GM21360 (cell line): ENCODE measurements at regions not wholly inside any gene's neighbourhood (a gene's known extent, or its start where the extent isn't known, plus 50 kb on each side); places are given as distances from the start of the nearest gene placed in this dataset.
"Not testable (repeated sequence)": the region's sequence is repeated elsewhere in the genome, so short reads cannot be mapped to it uniquely, and the experiment has no call there.

Experiments
- ATAC-seq: cut with Tn5 transposase; IDR thresholded peaks from one replicate; pipeline ENCODE4 v1.9.1; 2021; ENCODE audit warnings: mild to moderate bottlenecking, moderate library complexity; ENCODE audit not compliant: unreplicated experiment

DNA sequence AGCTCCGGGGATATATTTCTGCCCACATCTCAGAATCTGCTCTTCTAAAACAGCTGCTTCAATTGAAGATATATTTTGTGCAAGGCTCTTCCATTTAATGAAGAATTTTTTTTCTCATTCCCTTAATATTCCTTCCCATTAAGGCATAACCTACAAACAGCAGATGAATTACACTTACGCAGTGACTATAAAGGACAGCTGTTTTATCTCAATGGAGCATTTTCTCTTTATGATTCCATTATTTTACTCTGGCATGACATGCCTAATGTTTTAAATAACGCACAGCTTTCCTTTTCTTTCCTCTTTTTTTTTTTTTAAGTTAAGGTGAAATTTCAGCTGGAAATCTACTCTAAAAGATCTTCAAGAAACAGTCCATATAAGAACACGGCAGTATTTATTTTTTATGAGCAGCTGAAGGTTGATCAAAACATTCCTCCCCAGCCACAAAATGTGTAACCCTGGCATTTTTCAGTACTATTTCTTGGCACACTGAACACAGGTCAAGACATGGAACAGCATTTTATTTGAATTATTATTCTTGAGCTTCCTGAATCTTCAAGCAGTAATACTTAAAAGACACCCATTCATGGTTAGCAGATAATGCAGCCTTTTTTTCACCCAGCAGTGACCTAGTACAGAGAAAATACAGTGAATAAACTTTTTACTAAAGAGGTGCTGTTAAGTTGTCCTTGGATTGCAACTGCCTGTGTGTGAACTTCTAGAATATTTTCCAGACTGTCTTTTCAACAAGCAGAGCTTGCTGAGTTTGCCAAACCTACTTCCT is 118.1 kb upstream of the FOXN3 start:
- ATAC-seq: no peak

DNA sequence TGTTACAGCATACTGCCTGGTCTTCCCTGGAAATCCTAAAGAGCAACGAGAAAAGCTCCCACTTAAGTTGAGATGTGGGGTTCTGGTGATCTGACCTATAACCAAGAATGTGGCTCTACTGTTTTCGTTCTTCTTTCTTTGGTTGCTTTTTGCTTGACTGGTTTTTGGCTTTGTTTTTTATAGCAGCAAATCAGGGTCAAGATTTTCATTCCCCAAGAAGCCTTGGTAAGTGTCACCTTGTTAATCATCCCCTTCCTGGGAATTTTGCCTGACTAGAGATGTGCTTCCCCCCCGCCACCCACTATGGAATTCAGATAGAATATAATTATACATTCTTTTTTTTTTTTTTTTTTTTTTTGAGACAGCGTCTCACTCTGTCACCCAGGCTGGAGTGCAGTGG is 116.7 kb upstream of the FOXN3 start:
- no peak for ATAC-seq

DNA sequence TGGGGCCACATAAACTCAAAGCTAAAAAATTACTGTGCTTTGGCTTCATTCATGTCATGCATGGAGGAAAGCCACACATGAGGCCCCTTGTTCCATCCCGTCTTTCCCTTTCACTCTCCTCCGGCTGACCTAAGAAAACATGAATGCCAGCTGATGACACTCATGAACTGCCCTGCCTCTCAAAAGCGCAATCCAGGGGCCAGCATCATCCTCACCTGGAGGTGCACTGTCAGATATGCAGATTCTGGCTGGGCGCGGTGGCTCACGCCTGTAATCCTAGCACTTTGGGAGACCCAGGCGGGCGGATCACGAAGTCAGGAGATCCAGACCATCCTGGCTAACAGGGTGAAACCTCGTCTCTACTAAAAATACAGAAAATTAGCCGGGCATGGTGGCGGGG is 116.1 kb upstream of the FOXN3 start:
- no peak for ATAC-seq

DNA sequence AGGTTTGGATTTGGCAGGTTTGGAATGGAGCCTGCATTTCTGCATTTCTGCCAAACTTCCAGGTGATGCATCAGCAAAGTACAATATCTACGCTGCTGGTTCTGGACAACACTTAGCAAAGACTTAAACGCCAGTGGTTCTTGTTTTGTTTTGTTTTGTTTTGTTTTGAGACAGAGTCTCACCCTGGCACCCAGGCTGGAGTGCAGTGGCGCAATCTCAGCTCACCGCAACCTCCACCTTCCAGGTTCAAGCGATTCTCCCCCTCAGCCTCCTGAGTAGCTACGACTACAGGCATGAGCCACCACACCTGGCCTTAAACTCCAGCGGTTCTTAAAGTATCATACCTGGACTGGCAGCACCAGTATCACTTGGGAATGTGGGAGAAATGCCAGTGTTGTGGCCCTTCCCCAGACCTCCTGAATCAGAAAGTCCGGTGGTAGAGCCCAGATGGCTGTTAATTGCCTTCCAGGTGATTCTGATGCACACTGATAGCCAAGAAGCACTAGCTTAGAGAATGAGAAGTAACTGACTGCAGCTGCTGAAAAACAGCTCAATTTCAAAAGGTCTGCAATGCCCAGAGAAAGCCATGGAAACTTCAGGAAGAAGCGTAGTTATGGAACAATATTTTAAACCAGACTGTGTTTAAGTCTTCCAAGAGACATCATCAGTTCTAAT is 114.8 kb upstream of the FOXN3 start:
- ATAC-seq: no peak

DNA sequence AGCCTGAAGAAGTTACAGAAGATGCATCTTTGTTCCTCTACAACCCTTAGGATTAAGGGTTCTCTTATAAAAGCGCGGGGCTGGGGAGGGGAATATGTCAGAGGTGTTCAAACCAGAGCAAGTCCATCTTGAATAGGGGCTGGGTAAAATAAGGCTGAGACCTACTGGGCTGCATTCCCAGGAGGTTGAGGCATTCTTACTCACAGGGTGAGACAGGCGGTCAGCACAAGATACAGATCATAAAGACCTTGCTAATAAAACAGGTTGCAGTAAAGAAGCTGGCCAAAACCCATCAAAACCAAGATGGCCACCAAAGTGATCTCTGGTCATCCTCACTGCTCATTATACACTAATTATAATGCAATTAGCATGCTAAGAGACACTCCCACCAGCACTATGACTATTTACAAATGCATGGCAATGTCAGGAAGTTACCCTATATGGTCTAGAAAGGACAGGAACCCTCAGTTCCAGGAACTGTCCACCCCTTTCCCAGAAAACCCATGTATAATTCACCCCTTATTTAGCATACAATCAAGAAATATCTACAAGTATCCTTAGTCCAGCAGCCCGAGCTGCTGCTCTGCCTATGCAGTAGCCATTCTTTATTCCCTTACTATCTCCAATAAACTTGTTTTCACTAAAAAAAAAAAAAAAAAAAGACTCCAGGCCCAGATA is 108.1 kb upstream of the FOXN3 start:
- ATAC-seq: no peak

DNA sequence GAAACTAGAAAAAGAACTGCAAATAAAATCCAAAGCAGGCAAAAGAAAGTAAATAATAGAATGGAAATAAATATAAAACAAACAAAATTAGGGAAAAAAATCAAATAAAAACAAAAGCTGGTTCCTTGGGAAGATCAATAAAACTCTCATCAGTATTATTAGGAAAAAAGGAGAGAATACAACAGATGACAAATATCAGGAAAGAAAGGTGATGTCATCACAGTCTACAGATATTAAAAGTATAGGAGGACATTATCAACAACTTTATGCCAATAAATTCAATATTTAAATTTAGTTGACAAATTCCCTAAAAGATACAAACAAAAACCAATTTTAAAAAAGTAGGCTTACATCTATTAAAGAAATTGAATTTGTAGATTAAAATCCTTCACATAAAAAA is 107.4 kb upstream of the FOXN3 start:
- no peak for ATAC-seq

DNA sequence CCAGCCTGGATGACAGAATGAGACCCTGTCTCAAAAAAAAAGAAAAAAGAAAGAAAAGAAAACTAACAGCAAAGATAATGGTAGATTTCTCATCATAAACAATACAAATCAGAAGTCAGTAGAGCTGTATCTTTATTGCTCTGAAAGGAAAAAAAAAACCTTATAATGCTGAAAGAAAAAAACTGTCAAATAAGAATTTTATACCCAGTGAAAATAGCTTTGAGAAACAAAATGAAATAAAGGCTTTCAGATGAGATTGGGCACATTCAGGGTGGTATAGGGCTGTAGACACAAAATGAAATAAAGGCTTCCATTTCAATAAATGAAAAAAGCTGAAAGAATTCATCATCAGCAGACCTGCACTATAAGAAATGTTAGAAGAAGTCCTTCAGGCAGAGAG is 105.0 kb upstream of the FOXN3 start:
- ATAC-seq: no peak

DNA sequence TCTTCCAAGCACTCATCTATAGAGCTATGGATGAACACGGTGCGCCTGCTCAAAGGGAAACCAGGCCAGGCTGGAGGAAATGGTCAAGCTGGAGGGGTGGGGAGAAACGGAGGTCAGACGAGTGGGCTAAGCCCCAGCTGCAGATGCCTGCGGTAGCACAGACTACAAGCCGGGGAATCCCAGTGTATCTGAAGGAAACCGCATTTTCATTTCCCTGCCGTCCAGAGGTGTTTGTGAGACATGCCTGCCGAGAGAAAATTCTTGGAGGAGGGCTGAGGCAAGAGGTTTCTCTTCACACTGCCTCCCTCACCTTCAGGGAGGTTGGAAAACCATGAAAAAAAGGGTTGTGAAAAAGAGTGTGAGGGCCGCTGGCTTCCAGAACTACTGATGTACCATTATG is 102.0 kb upstream of the FOXN3 start:
- no peak for ATAC-seq

DNA sequence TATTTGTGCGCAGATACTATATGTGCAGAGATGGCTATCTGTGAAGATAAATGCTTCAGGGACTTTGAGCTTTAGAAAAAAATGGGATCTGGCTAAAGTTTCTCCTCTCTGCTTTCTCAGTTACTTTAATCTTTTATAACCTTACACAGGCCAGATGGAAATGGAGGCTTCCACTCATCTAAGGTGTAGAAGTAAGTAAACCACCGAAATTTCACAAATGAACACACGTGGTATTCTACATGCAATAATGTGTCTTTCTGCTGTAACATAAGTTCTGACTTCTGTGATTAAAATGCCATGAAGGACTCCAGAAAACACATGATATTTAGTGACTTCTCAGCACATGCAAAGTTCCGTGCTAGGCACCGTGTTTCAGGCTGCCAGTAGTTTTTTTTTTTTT is 99.1 kb upstream of the FOXN3 start:
- ATAC-seq: no peak

DNA sequence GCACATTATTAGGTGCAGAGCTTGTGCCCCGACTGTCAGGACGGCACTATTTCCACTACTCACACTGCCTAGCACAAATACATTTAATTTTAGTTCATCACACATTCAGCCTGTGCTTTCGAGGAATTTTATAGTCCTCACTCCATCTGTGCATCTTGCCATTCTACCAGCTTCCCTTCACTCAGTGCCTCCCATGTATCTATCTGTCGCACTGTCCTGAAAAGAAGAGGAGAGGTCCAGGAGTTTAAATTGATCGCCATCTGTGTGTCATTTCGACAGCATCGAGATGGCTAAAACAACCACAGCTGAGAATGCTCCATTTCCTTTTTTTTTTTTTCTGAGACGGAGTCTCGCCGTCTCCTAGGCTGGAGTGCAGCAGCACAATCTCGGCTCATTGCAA is 97.6 kb upstream of the FOXN3 start:
- no peak for ATAC-seq

DNA sequence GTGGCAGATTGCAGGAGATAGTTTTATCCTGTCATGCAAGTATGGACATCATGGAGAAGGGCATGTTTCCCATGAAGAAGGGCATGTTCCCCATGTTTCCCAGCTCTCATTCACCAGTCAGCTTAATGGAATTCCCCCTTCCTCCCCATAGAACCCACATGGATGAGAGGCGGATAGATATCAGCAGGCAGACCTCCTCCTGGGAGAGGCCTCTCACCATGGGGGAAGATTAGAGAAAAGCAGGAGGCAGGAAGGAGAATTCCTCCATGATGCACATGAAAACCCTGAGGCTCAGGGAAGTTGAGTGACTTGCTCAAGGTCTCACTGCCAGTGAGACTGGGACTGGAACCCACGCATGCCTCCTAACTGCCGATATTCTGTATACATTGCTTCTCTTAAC is 92.9 kb upstream of the FOXN3 start:
- no peak for ATAC-seq

DNA sequence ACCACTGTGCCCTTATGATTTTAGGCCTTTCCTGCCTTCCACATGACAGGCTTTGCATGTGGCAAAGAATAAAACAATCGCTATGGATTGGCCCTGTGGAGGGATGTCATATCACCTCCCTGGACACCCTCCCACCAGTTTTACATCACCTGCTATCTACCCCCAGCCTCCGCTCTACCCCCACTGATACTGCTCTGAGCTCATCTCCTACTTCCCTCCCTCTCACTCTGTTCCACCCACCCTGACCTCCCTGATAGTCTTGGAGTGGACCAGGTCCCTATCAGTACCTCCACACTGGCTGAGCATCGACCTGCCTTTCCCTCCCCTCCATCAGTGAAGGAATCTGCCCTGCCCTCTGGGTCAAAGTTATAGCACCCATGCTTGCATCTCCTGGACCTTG is 91.8 kb upstream of the FOXN3 start:
- no peak for ATAC-seq

DNA sequence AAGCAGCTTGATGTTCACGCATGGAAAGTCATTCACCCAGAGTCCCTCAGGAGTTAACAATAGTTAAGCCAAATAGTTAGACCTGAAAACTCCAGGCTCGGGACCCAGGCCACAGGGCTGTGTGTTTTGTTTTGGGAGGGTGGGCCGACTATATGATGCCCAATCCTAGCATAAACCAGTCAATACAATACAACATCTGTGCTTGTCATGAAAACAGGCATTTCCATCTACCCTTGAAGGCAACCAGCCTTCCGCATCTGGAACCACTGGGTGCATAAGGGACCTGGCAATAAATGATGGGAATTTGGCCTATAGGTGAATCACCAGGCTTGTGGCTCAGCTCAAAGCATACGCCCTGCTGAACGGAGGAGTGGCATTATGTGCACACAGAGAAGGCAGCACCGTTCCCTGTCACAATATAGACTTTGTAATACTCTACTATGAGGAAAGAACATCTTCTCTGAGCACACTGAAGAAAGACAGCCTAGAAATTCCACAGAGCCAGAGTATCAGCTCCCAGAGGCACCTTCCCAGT is 91.0 kb upstream of the FOXN3 start:
- ATAC-seq: no peak

DNA sequence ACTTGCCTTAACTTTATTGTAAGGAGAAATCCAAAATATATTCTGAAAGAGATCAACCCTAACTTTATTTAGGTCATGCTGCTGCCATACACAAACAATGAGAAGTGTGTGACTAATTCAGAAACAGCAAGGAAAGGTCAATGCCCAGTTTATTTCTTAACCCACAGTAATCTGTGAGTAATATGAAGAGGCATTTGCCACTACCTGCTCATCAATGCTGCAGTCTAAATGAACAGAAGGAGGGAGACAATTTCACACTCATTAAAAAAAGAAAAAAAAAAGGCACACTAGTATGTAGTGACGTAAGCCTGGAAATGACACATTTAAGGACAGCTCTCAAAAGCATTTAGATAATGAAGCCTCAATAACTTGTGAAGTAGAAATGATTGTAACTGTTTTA is 90.5 kb upstream of the FOXN3 start:
- no peak for ATAC-seq

DNA sequence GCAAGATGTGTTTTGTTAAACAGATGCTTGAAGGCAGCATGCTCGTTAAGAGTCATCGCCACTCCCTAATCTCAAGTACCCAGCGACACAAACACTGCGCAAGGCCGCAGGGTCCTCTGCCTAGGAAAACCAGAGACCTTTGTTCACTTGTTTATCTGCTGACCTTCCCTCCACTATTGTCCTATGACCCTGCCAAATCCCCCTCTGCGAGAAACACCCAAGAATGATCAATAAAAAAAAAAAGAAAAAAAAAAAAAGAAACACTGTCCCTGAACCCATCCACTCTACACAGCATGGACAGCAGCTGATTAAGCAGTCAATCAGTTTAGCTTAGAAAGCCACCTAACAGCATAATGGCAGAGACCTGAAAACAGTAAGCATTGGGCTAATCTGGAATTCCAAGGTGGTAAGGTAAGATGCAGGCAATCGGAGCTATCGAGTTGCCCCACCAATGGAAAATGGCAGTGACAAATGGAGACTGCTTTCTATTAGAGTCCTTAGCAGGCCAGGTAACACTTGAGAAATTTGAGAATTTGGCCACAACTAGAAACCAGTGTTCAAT is 89.9 kb upstream of the FOXN3 start:
- ATAC-seq: not testable (repeated sequence)

DNA sequence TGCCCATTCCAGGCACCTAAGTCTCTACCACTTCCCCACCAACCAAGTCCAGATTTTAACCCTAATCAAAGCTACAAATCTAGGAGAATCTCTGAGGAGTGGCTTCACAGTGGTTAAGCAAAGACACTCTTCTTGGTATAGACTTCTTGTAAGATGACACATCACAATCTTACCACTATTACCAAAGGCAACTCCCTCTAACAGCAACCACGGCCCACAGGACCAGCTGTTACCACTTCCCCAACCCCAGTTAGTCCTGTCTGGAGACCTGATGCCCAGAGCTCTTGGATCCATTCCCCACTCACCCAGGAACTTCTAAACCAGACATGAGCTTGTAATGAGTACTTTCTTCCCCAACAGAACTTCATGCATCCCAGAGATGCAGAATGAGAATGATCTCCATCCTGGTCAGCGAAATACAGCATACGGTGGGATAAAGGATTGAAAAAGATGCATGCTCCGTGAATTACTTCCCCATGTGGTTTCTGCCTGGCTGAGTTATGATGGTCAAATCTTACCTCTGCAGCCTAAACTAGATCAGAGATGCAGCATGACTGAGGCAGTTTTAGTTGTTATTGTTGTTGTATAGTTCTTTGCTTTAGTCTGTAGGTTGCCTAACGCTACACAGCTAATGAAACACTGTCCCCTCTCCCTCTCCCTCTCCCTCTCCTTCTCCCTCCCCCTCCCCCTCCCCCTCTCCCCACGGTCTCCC is 87.7 kb upstream of the FOXN3 start:
- ATAC-seq: peak; percentile 65

DNA sequence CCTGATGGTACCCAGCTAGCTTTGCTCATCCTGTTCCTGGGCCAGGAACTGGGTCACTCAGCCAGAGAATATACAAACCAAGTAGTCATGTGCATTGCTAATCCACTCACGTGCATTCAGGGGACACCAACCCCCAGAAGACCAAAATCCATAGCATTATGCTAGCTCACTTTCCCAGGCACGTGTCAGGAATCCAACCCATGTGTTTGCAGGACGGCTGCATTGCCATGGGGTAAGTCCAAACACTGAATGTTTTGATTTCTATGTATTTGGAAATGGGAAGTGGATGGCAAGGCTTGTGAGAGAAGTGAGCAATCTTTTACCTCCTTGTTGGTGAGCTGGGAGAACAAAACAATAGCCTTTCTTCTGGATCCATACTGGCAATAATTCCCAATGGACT is 87.1 kb upstream of the FOXN3 start:
- no peak for ATAC-seq

DNA sequence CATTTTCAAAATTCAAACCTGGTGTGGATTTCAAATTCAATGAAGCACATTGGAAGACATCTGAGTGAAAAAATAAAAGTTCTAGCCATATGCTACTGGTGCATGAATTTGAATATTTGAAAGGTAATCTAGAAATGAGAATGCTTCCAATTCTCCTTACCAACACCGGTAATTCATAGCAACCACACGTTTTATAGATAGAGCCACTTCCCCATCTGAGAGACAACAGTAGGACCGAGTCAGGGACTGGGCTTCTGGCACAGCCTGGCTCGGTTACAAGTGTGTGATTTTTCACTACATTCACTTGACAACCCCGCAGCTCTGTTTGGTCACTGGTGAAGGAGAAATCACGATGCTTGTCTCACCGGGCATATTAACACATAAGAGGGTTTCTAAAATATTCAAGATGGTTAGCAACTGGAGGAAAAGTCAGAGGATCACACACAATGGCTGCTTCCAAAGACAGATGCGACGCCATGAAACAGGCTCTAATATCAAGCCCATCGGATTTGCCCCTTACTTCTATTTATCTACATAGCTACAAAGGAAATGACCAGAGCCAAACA is 86.5 kb upstream of the FOXN3 start:
- ATAC-seq: peak; percentile 63

DNA sequence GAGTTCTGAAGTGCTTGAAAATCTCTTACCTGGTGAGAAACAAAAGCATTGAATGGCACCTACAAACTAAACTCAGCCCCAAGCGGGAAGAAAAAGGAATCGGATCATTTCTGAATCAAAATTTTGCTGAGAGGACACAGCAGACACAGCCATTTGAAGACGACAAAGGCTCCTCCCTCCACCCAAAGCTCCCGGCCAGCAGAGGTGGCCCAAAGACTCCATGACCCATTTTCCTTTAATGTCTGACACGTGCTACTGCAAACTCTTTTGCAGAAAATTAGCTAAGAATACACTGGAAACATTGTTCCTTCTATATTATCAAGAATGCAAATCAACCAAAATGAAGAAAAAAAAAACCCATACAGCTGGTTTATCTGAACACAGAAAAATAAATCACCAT is 85.9 kb upstream of the FOXN3 start:
- ATAC-seq: no peak

DNA sequence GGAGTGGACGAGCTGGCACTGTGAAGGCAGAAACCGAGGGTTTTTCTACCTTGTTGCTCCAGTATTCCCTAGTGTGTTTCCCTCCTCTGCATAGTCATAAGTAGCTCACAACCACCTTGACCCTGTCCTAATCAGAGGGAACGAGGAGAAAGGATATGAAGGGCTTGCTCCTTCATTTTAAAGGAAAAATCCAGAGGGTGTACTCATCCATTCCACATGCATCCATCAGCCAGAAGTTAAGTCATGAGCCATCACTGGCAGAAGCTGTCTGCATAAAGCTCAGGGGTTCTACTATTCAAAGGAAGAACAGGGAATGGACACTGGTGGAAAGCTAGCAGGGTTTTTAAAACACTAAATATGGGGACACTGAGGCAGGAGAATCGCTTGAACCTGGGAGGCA is 84.3 kb upstream of the FOXN3 start:
- ATAC-seq: no peak

DNA sequence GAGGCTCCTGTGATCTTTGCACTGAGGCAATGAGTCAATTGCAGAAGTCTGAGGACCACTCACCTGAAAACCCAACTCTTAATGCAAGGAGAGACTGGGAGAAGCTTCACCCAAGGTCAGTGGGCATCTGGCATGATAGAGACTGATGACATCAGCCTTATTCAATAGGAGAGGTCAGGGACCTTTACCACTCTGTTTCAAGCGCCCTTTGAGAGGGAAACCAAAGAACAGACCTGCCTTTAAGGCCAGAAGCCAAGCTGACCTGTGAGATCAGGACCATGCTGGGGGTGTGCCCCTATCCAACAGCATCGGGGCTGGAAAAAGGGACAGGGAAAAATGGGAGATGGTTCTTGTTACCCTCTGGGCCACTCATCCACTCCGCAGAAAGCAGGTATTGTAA is 83.3 kb upstream of the FOXN3 start:
- no peak for ATAC-seq
